Panc1 (cell line): ENCODE measurements at regions not wholly inside any gene's neighbourhood (a gene's known extent, or its start where the extent isn't known, plus 50 kb on each side); places are given as distances from the start of the nearest gene placed in this dataset.

Experiments
- CTCF ChIP-seq: fragments of 450-650 bp; IDR thresholded peaks from 2 replicates; pipeline ENCODE4 v1.5.1; 2017; ENCODE audit warnings: mild to moderate bottlenecking
- POLR2AphosphoS5 ChIP-seq: IDR thresholded peaks from 2 replicates; pipeline ENCODE4 v1.6.1; 2012; ENCODE audit warnings: mild to moderate bottlenecking, low read depth, low read length, moderate library complexity

GRCh38 chr6:45803071-45803470, 212.6 kb downstream of the CLIC5 start:
- TF ChIP-seq CTCF (no peak), POLR2AphosphoS5 (no peak)
